ENCODE measurements at regions not wholly inside any gene's neighbourhood (a gene's known extent, or its start where the extent isn't known, plus 50 kb on each side); places are given as distances from the start of the nearest gene placed in this dataset.

GRCh38 chr10:16227674-16228073, 209.1 kb upstream of the PTER start:
- Histone ChIP-seq H3K4me3 (no peak overlapping the region), H3K4me1 (replicated peaks in 1 of 2) (no peaks in the 10 kb centered on the region), H3K27ac (no peak overlapping the region), H3K27me3 (no peaks in the 10 kb centered on the region), H3K36me3 (replicated peaks in 1 of 2) (no peaks in the 10 kb centered on the region), H3K9me3 (replicated peaks in 1 of 3) (peaks cover 0 to 6% (median 0%) of the 10 kb centered on the region in 3 donors)
- DNase-seq = no peak
- TF ChIP-seq POLR2A (IDR thresholded peaks at IDR 0.05) = no peak
- TF ChIP-seq, protein P1, sequence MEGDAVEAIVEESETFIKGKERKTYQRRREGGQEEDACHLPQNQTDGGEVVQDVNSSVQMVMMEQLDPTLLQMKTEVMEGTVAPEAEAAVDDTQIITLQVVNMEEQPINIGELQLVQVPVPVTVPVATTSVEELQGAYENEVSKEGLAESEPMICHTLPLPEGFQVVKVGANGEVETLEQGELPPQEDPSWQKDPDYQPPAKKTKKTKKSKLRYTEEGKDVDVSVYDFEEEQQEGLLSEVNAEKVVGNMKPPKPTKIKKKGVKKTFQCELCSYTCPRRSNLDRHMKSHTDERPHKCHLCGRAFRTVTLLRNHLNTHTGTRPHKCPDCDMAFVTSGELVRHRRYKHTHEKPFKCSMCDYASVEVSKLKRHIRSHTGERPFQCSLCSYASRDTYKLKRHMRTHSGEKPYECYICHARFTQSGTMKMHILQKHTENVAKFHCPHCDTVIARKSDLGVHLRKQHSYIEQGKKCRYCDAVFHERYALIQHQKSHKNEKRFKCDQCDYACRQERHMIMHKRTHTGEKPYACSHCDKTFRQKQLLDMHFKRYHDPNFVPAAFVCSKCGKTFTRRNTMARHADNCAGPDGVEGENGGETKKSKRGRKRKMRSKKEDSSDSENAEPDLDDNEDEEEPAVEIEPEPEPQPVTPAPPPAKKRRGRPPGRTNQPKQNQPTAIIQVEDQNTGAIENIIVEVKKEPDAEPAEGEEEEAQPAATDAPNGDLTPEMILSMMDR (IDR thresholded peaks at IDR 0.05) = no peak
- intact Hi-C loops (cut with DNase I) = no loop called here
- 78 to 89% (median 79%) methylated on average over 3 of the region's 3 CpGs for WGBS, 4 donors

DNA sequence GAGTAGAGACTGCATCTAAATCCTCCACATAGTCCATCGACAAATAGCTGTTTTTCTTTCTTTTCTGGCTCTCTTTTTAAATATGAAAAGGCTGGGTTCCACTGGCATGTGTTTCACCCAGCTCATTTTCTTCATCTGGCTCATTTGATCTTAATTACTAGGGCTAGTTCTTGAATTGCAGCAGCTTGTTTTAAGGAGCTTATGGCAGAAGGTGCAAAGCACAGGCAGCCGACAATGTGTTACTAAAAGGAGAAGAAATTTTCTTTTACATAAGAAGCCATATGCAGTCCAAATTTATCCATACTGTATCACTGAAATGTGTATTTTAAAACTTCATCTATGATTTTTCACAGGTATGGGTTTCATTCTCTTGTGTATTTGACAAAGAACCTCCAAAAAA, 205.6 kb upstream of the PTER start:
- no peak for DNase-seq
- TF ChIP-seq, protein P1 (IDR thresholded peaks at IDR 0.05) = no peak
- no peak for TF ChIP-seq POLR2A (IDR thresholded peaks at IDR 0.05)
- Histone ChIP-seq H3K9me3 (replicated peaks in 1 of 3) (no peaks in the 10 kb centered on the region), H3K4me3 (no peak overlapping the region), H3K4me1 (replicated peaks in 1 of 2) (no peaks in the 10 kb centered on the region), H3K27me3 (no peaks in the 10 kb centered on the region), H3K27ac (no peak overlapping the region), H3K36me3 (replicated peaks in 1 of 2) (no peaks in the 10 kb centered on the region)
- intact Hi-C loops (cut with DNase I) = no loop called here
- WGBS, 4 donors = 76 to 84% (median 80%) methylated on average over 2 of the region's 2 CpGs

- H3K36me3 ChIP-seq (replicated peaks in 1 of 2) = no peaks in the 10 kb centered on the region
- no peak overlapping the region for H3K4me3 ChIP-seq
- H3K27me3 ChIP-seq = no peaks in the 10 kb centered on the region
- intact Hi-C loops (cut with DNase I) = no loop called here
- no peak for TF ChIP-seq POLR2A (IDR thresholded peaks at IDR 0.05)
- TF ChIP-seq, protein P1 (IDR thresholded peaks at IDR 0.05) = no peak
- WGBS, 4 donors = 57 to 68% (median 66%) methylated on average over 11 of the region's 11 CpGs
- H3K9me3 ChIP-seq (replicated peaks in 1 of 3) = no peaks in the 10 kb centered on the region
- DNase-seq = peak in 1 of 7 donors; percentile 54
- H3K4me1 ChIP-seq (replicated peaks in 1 of 2) = no peaks in the 10 kb centered on the region
- H3K27ac ChIP-seq = no peak overlapping the region
Measured at GRCh38 chr10:16231734-16232435, 204.9 kb upstream of the PTER start.

- WGBS, 4 donors = 47 to 67% (median 63%) methylated on average over 1 of the region's 1 CpG
- Histone ChIP-seq H3K4me3 (no peak overlapping the region), H3K36me3 (replicated peaks in 1 of 2) (no peaks in the 10 kb centered on the region), H3K4me1 (replicated peaks in 1 of 2) (no peaks in the 10 kb centered on the region), H3K9me3 (replicated peaks in 1 of 3) (no peaks in the 10 kb centered on the region), H3K27ac (no peak overlapping the region), H3K27me3 (no peaks in the 10 kb centered on the region)
- intact Hi-C loops (cut with DNase I) = no loop called here
- no peak for TF ChIP-seq POLR2A (IDR thresholded peaks at IDR 0.05)
- TF ChIP-seq, protein P1 (IDR thresholded peaks at IDR 0.05) = no peak
- DNase-seq = no peak
Measured at GRCh38 chr10:16232441-16232840, 204.4 kb upstream of the PTER start.
